OCI-M2 (cell line): ENCODE measurements at regions not wholly inside any gene's neighbourhood (a gene's known extent, or its start where the extent isn't known, plus 50 kb on each side); places are given as distances from the start of the nearest gene placed in this dataset.

Experiments
- DNase-seq: peaks from one replicate; lab custom pipeline; 2025; ENCODE audit not compliant: unreplicated experiment; lab: John Stamatoyannopoulos, UW

- no peak for DNase-seq
These were observed 197.0 kb downstream of the DRD1 start for GRCh38 chr5:175246889-175247520.

- no peak for DNase-seq
These were observed 197.6 kb downstream of the DRD1 start for GRCh38 chr5:175246242-175246888.

DNA sequence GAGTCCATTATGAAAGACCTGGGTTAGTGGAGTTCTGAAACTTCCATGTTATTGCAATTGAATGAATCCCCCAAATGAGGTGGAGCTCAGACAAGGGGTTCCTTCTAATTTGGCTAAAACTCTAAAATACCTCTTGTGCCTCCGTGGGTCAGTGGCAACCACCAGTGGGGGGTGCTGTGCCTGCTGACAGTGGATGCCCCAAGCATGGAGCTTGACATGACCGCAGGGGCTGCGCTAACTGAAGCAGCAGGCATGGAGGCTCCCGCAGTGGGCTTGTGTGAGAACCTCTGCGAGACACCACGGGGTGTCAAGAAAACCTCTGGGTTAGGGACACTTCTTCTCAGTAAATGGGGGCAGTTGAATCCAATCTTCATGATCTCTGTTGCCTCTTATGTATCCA lies 200.5 kb downstream of the DRD1 start:
- DNase-seq: no peak

- DNase-seq: no peak
These were observed 201.8 kb downstream of the DRD1 start for GRCh38 chr5:175242207-175242606.

- no peak for DNase-seq
These were observed 205.7 kb downstream of the DRD1 start for GRCh38 chr5:175238326-175238725.

DNA sequence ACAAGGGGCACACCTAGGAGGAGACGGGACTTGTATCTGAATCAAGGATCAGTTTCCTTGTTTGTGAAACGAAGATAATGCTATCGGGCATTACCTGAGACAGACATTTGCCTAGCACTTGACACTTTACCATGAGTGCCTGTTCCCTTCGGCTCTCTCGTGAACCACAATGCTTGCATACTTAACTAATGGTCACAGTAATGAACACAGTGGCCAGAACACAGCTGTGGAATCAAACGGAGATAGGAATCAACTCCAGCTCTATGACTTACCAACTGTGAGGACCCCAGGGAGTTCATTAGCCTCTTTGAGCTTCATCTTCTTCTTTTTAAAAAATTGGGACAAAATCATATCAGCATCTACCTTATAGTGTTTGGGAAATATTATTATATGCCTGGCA lies 207.8 kb downstream of the DRD1 start:
- no peak for DNase-seq

GRCh38 chr5:175235251-175235960 lies 208.6 kb downstream of the DRD1 start:
- DNase-seq: no peak

DNA sequence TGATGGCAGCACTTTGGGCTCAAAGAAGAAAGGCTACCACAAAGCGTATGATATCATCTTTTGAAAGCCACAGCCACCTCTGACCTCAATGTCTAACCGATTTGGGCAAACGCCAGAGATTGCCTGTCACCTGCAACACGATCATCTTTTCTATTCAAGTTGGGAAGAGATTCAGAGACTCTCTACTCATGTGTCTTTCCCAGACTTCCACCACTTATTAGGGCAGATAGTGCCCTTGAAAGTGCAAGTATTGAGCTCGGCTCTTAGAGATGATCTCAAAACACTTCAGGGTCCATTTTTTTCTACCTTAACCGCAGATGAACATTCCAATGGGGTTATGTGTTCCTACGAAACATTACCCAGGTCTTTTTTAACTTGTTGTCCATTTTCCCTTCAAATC lies 213.7 kb downstream of the DRD1 start:
- DNase-seq: no peak

GRCh38 chr5:175226506-175226905 lies 217.5 kb downstream of the DRD1 start:
- DNase-seq: no peak

- DNase-seq: no peak
These were observed 220.7 kb downstream of the DRD1 start for GRCh38 chr5:175223291-175223690.

DNA sequence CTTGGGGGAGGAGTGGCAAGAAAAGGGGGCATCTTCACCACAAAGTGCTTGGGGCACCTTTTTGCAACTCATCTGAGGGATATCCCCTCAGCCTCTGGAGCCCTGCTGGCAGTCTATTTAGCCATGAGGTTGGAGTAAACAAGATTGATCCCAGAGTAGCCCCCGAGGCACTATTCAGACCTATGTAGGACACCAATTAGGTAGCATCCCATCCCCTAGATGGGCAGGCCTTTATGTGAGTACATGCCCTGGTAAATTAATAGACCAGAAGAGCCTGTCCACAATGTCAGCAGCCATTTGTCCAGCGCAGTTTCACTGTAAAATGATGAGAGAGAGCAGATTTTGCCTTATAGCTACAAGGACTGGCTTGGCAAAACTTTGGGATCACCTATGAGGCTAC lies 221.4 kb downstream of the DRD1 start:
- no peak for DNase-seq

- DNase-seq: no peak
These were observed 223.4 kb downstream of the DRD1 start for GRCh38 chr5:175220549-175220948.

- DNase-seq: no peak
These were observed 224.6 kb downstream of the DRD1 start for GRCh38 chr5:175219366-175219765.

GRCh38 chr5:175216991-175217390 lies 227.0 kb downstream of the DRD1 start:
- no peak for DNase-seq

GRCh38 chr5:175215906-175216305 lies 228.1 kb downstream of the DRD1 start:
- DNase-seq: no peak

- DNase-seq: no peak
These were observed 229.8 kb downstream of the DRD1 start for GRCh38 chr5:175214152-175214551.

DNA sequence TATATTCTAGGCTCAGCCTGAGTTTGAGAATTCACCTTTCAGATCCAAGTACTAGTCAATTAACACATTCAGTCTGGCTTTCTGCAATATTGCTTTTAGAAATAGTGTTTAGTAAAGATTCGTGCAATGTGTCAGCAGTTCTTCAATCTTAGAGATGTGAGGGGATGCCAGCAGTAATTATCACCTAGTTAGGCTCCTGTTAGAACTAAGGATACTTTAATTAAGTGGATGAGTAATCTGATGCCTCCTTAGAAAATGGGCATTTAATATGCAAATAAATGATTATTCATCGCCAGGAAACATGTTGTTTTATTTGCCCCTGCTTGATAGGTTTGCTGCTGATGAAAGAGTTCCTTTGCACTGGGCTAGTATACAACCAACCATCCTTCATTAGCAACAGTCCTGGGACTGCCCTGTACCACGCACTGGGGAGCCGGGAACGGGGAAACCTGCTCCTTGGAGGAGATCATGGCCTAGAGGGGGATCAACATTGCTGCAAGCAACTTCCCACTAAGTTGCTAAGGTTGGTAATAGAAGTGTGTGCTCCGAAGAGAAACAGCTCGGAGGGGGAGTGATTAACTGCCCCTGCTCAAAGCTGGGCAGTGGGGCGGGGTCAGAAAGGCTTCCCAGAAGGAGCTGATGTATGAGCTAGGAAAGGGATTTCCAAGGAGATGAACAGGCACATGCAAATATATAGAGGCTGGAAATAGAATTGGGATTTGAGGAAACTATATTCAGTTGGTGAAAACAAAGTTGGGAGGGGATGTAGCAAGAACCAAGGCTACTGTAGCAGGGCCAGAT lies 231.8 kb downstream of the DRD1 start:
- no peak for DNase-seq

DNA sequence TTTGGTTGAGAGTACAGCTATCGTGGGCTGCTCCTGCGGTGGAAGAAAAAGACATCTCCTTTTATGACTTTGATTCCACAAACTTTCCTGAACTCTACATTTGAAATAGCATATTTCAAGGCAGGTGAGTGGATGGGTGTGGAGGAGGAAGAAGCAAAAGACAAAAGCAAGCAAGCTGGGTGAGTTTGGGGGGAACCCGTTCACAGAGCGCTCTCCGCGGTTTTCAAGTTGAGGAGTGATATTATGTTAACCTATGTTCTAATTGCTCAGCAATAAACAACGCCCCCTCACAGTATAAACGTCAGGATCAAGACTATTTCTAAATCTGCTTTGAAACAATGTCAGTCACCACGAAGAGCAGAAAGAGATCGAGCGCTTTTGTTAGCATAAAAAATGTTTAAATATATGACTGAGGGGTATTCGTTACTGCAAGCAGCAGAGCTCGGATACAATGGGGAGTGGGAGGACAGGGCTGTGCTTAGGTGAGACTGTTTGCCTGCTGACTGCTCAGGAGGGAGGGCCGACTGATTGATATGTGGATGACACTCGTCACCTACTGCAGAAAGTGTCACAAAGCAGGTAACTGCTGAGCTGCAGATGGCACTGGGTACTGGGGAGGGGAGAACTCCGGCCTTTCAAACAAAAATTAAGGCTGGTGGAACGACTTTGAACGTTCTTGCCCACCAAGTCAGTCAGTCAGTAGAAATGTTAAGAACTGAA lies 236.5 kb downstream of the DRD1 start:
- no peak for DNase-seq

DNA sequence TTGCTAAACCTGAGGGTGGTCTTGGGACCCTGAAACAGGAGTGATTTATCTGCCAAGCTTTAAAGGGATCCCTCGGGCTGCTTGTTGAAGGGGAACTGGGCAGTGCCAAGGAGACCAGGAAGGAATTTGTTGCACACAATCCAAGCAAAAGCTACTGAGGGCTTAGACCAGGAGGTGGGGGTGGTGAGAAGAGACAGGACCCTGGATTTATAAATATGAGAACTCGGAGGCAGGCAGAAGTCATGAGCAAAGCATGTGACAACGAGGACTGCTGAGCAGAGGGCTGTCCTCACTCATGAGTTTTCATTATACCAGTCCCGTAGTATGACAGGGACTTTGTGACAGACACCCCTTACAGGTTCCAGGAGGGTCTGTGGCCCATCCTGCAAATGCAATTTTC lies 237.3 kb downstream of the DRD1 start:
- DNase-seq: no peak

GRCh38 chr5:175202463-175203068 lies 241.4 kb downstream of the DRD1 start:
- no peak for DNase-seq

DNA sequence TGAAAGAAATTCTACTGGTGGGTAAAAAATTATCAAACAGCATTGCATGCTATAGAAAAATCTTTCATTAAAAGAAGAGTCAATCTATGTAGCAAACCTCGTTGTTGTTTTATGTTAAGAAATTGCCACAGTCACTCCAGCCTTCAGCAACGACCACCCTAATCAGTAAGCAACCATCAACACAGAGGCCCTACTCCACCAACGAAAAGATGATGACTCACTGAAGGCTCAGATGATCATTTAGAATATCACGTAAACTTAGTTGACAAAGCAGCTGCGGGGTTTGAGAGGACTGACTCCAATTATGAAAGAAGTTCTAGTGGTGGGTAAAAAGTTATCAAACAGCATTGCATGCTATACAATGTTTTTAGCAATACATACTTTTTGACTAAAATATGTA lies 242.6 kb downstream of the DRD1 start:
- no peak for DNase-seq
